ENCODE measurements at regions not wholly inside any gene's neighbourhood (a gene's known extent, or its start where the extent isn't known, plus 50 kb on each side); places are given as distances from the start of the nearest gene placed in this dataset.

- DNase-seq (ENCODE audit: low read depth, low spot score), result no peak
- no peak overlapping the region for H3K4me3 ChIP-seq (ENCODE audit: low read length)
These were observed 86.9 kb upstream of the COL6A5 start for GRCh38 chr3:130258532-130258952.

GRCh38 chr3:130259166-130259874, 86.2 kb upstream of the COL6A5 start:
- H3K4me3 ChIP-seq (ENCODE audit: low read length), result no peak overlapping the region
- DNase-seq (ENCODE audit: low read depth, low spot score), result no peak

GRCh38 chr3:130260918-130261317, 84.6 kb upstream of the COL6A5 start:
- no peak overlapping the region for H3K4me3 ChIP-seq (ENCODE audit: low read length)
- no peak for DNase-seq (ENCODE audit: low read depth, low spot score)

GRCh38 chr3:130263708-130264107, 81.8 kb upstream of the COL6A5 start:
- no peak overlapping the region for H3K4me3 ChIP-seq (ENCODE audit: low read length)
- DNase-seq (ENCODE audit: low read depth, low spot score), result no peak

- DNase-seq (ENCODE audit: low read depth, low spot score), result no peak
- H3K4me3 ChIP-seq (ENCODE audit: low read length), result no peak overlapping the region
These were observed 78.7 kb upstream of the COL6A5 start for GRCh38 chr3:130266817-130267216.

GRCh38 chr3:130276203-130276803, 69.2 kb upstream of the COL6A5 start:
- no peak overlapping the region for H3K4me3 ChIP-seq (ENCODE audit: low read length)
- peak; percentile 33 for DNase-seq (ENCODE audit: low read depth, low spot score)

GRCh38 chr3:130288670-130289069, 56.8 kb upstream of the COL6A5 start:
- no peak overlapping the region for H3K4me3 ChIP-seq (ENCODE audit: low read length)
- DNase-seq (ENCODE audit: low read depth, low spot score), result no peak

GRCh38 chr3:130291148-130291547, 54.3 kb upstream of the COL6A5 start:
- no peak overlapping the region for H3K4me3 ChIP-seq (ENCODE audit: low read length)
- no peak for DNase-seq (ENCODE audit: low read depth, low spot score)

GRCh38 chr3:130293247-130293646, 52.2 kb upstream of the COL6A5 start:
- H3K4me3 ChIP-seq (ENCODE audit: low read length), result no peak overlapping the region
- DNase-seq (ENCODE audit: low read depth, low spot score), result no peak
